Suprapubic skin (tissue), 4 donors: ENCODE measurements at regions not wholly inside any gene's neighbourhood (a gene's known extent, or its start where the extent isn't known, plus 50 kb on each side); places are given as distances from the start of the nearest gene placed in this dataset.

Experiments
- CTCF ChIP-seq, 2 donors: fragments of 200-600 bp in 1 of 2; fragments of 450-650 bp in 1 of 2; sonication (generic) in 1 of 2; IDR thresholded peaks; one replicate each; pipeline ENCODE4 v1.5.1; 2016 to 2019; ENCODE audit warnings: antibody characterized with exemption in 2 of 2, mild to moderate bottlenecking in 1 of 2, moderate library complexity in 1 of 2
- EP300 ChIP-seq: sonication (generic); formaldehyde crosslinking; IDR thresholded peaks from one replicate; pipeline ENCODE4 v1.6.1; 2017; ENCODE audit warnings: antibody characterized with exemption
- POLR2A ChIP-seq, 2 donors: fragments of 450-650 bp; IDR thresholded peaks; one replicate each; pipeline ENCODE4 v1.6.1; 2017; ENCODE audit warnings: antibody characterized with exemption in 2 of 2, mild to moderate bottlenecking in 2 of 2, moderate library complexity in 2 of 2
- POLR2AphosphoS5 ChIP-seq, 3 donors: sonication (generic); formaldehyde crosslinking; IDR thresholded peaks; one replicate each; pipeline ENCODE4 v1.6.1; 2017; ENCODE audit warnings: antibody characterized with exemption in 3 of 3

- TF ChIP-seq CTCF (IDR thresholded peaks at IDR 0.05) (no peak), POLR2AphosphoS5 (IDR thresholded peaks at IDR 0.05) (no peak), POLR2A (IDR thresholded peaks at IDR 0.05) (no peak), EP300 (no peak)
Observed at GRCh38 chr16:63995025-63995424, 1126.8 kb downstream of the CDH11 start.
